H1 (cell line): ENCODE measurements at regions not wholly inside any gene's neighbourhood (a gene's known extent, or its start where the extent isn't known, plus 50 kb on each side); places are given as distances from the start of the nearest gene placed in this dataset.
A peak's percentile ranks its signal among the peaks of the same experiment; 100 is the strongest.

Source experiments
- CTCF ChIA-PET: fragments of 300-600 bp; sonication (Branson Sonifier 250); formaldehyde crosslinking; loops from one replicate; lab custom pipeline; 2021; ENCODE audit not compliant: partially characterized antibody; lab: Charles Lee
- POLR2A ChIA-PET: fragments of 300-600 bp; sonication (Branson Sonifier 250); formaldehyde crosslinking; loops from one replicate; lab custom pipeline; 2021; ENCODE audit warnings: inconsistent platforms; ENCODE audit not compliant: partially characterized antibody; lab: Charles Lee
- DNase-seq, 2 experiments: peaks; one replicate each; pipeline versions ENCODE4 v3.0.0 to v3.0.0-alpha.2; 2010 to 2022; ENCODE audit warnings: low spot score in 2 of 2, low read depth in 1 of 2, mixed read lengths in 1 of 2
- FAIRE-seq: peaks from 2 replicates; lab custom pipeline; 2011; peaks lifted over from hg19 to GRCh38; lab: Jason Lieb, UNC
- H2AFZ ChIP-seq: 2 replicates; pipeline ENCODE4 v1.8.1; 2012; ENCODE audit warnings: low read length, inconsistent platforms
- H2AK5ac ChIP-seq: 2 replicates; pipeline ENCODE4 v1.6.1; 2013; ENCODE audit warnings: low read depth, low read length
- H2BK120ac ChIP-seq: replicated peaks from 2 replicates; pipeline ENCODE3; 2013; ENCODE audit warnings: low read depth, low read length, inconsistent platforms
- H2BK12ac ChIP-seq: 2 replicates; pipeline ENCODE4 v1.6.1; 2013; ENCODE audit warnings: low read depth, low read length
- H2BK15ac ChIP-seq: 2 replicates; pipeline ENCODE4 v1.6.1; 2013; ENCODE audit warnings: low read length
- H2BK20ac ChIP-seq: 2 replicates; pipeline ENCODE4 v1.6.1; 2013; ENCODE audit warnings: low read length
- H2BK5ac ChIP-seq: 2 replicates; pipeline ENCODE4 v1.6.1; 2013; ENCODE audit warnings: low read depth, low read length
- H3K14ac ChIP-seq: 2 replicates; pipeline ENCODE4 v1.6.1; 2013; ENCODE audit warnings: inconsistent platforms; ENCODE audit not compliant: insufficient read length
- H3K18ac ChIP-seq: 2 replicates; pipeline ENCODE4 v1.6.1; 2013; ENCODE audit warnings: low read length; ENCODE audit errors: extremely low read depth
- H3K23ac ChIP-seq: 2 replicates; pipeline ENCODE4 v1.6.1; 2013; ENCODE audit warnings: inconsistent platforms; ENCODE audit not compliant: insufficient read length
- H3K23me2 ChIP-seq: 2 replicates; pipeline ENCODE4 v1.6.1; 2013; ENCODE audit warnings: low read depth, low read length
- H3K27ac ChIP-seq: 2 replicates; pipeline ENCODE4 v1.6.1; 2011; ENCODE audit warnings: low read depth, low read length, inconsistent platforms
- H3K27me3 ChIP-seq, 4 experiments: replicated peaks in 1 of 4; 1 replicate in 1 of 4; 2 replicates in 3 of 4; pipeline versions ENCODE4 v1.6.1 to v1.8.1; 2011 to 2013; ENCODE audit warnings: low read length in 3 of 4, mild to moderate bottlenecking in 3 of 4, inconsistent platforms in 2 of 4, mixed read lengths in 2 of 4, moderate library complexity in 1 of 4; ENCODE audit not compliant: control insufficient read depth in 3 of 4, insufficient read depth in 3 of 4; ENCODE audit errors: extremely low read depth in 1 of 4
- H3K36me3 ChIP-seq, 4 experiments: 2 replicates each; pipeline versions ENCODE4 v1.6.1 to v1.8.1; 2011 to 2013; ENCODE audit warnings: mild to moderate bottlenecking in 4 of 4, low read length in 3 of 4, moderate library complexity in 2 of 4, control low read depth in 1 of 4, inconsistent platforms in 1 of 4; ENCODE audit not compliant: insufficient read depth in 4 of 4, control insufficient read depth in 2 of 4
- H3K4ac ChIP-seq: replicated peaks from 2 replicates; pipeline ENCODE3; 2013; ENCODE audit warnings: low read length, low read depth, mixed read lengths, inconsistent platforms; ENCODE audit not compliant: insufficient read length
- H3K4me1 ChIP-seq, 4 experiments: replicated peaks in 1 of 4; 1 replicate in 1 of 4; 2 replicates in 3 of 4; pipeline versions ENCODE4 v1.6.1 to v1.8.1; 2011 to 2013; ENCODE audit warnings: low read length in 3 of 4, inconsistent platforms in 2 of 4, mixed read lengths in 1 of 4; ENCODE audit not compliant: insufficient read depth in 4 of 4, control insufficient read depth in 3 of 4
- H3K4me2 ChIP-seq, 2 experiments: 2 replicates each; pipeline versions ENCODE4 v1.6.1 to v1.8.1; 2011 to 2013; ENCODE audit warnings: low read depth in 2 of 2, low read length in 2 of 2, control low read depth in 1 of 2, inconsistent platforms in 1 of 2, mild to moderate bottlenecking in 1 of 2; ENCODE audit not compliant: insufficient read depth in 1 of 2
- H3K4me3 ChIP-seq, 4 experiments: fragments of 200-600, 300-600 bp in 1 of 4; sonication (generic), shearing (Covaris generic), sonication (Bioruptor Twin) in 1 of 4; 2 replicates each; pipeline versions ENCODE4 v1.5.1 to v1.8.1; 2011 to 2016; ENCODE audit warnings: low read length in 4 of 4, low read depth in 3 of 4, control low read depth in 2 of 4, inconsistent platforms in 2 of 4, mild to moderate bottlenecking in 2 of 4, mixed read lengths in 1 of 4, moderate library complexity in 1 of 4; ENCODE audit not compliant: insufficient read depth in 2 of 4; ENCODE audit errors: extremely low read depth in 1 of 4
- H3K56ac ChIP-seq: replicated peaks from 2 replicates; pipeline ENCODE3; 2013; ENCODE audit warnings: low read depth, mild to moderate bottlenecking, mixed read lengths, low read length, inconsistent platforms; ENCODE audit not compliant: insufficient read length
- H3K79me1 ChIP-seq: 2 replicates; pipeline ENCODE4 v1.6.1; 2013; ENCODE audit warnings: low read depth, low read length, control low read depth
- H3K79me2 ChIP-seq, 2 experiments: 2 replicates each; pipeline versions ENCODE4 v1.6.1 to v1.8.1; 2012 to 2013; ENCODE audit warnings: low read length in 2 of 2, mild to moderate bottlenecking in 2 of 2, inconsistent platforms in 1 of 2; ENCODE audit not compliant: insufficient read depth in 2 of 2, control insufficient read depth in 1 of 2
- H3K9ac ChIP-seq, 4 experiments: replicated peaks in 1 of 4; 1 replicate in 1 of 4; 2 replicates in 3 of 4; pipeline versions ENCODE4 v1.6.1 to v1.8.1; 2011 to 2013; ENCODE audit warnings: low read depth in 3 of 4, low read length in 3 of 4, control low read depth in 2 of 4, mild to moderate bottlenecking in 2 of 4, moderate library complexity in 2 of 4, inconsistent platforms in 1 of 4; ENCODE audit errors: extremely low read depth in 1 of 4
- H3K9me3 ChIP-seq, 2 experiments: 2 replicates each; pipeline versions ENCODE4 v1.6.1 to v1.8.1; 2012 to 2013; ENCODE audit warnings: mild to moderate bottlenecking in 2 of 2, moderate library complexity in 2 of 2, control low read depth in 1 of 2, inconsistent platforms in 1 of 2, low read depth in 1 of 2, low read length in 1 of 2, mixed read lengths in 1 of 2; ENCODE audit not compliant: insufficient read depth in 2 of 2
- H4K20me1 ChIP-seq, 2 experiments: replicated peaks in 1 of 2; 2 replicates each; pipeline versions ENCODE3 to v1.8.1; 2011 to 2013; ENCODE audit warnings: inconsistent platforms in 2 of 2, low read length in 2 of 2, mild to moderate bottlenecking in 1 of 2; ENCODE audit not compliant: insufficient read depth in 2 of 2, control insufficient read depth in 1 of 2
- H4K5ac ChIP-seq: 2 replicates; pipeline ENCODE4 v1.6.1; 2013; ENCODE audit warnings: low read length, low read depth, mixed read lengths, inconsistent platforms; ENCODE audit not compliant: insufficient read length
- H4K8ac ChIP-seq: 2 replicates; pipeline ENCODE4 v1.8.0; 2013; ENCODE audit warnings: mild to moderate bottlenecking, moderate library complexity, low read length, inconsistent platforms; ENCODE audit not compliant: insufficient read depth; ENCODE audit errors: extremely low read depth
- H4K91ac ChIP-seq: replicated peaks from 2 replicates; pipeline ENCODE3; 2013; ENCODE audit warnings: low read length, mixed read lengths, inconsistent platforms; ENCODE audit not compliant: insufficient read length
- CBX8 ChIP-seq: fragments of 300-800, 300-1000 bp; sonication (generic); IDR thresholded peaks from 2 replicates; pipeline ENCODE4 v1.7.1; 2016; ENCODE audit warnings: low read depth, low read length, borderline replicate concordance
- RFX5 ChIP-seq: IDR thresholded peaks from 2 replicates; pipeline ENCODE4 v1.6.1; 2011; ENCODE audit warnings: low read depth, low read length, improper control_type of control experiment, borderline replicate concordance
- WGBS, 2 experiments: shearing (Covaris generic) in 1 of 2; methylation state at CpG; one replicate each; pipeline versions ENCODE4 v1.1.6 to v1.1.7; 2013 to 2015; ENCODE audit warnings: low lambda C conversion rate in 2 of 2, mixed read lengths in 2 of 2, inconsistent platforms in 1 of 2, low coverage in 1 of 2, missing lambda C conversion rate in 1 of 2; ENCODE audit not compliant: insufficient replicate concordance in 2 of 2, insufficient coverage in 1 of 2, insufficient read length in 1 of 2; ENCODE audit errors: extremely low coverage in 1 of 2, missing lambda C conversion rate in 1 of 2; 5-methylcytosine and 5-hydroxymethylcytosine counted together
- TF ChIP-seq, protein P1 (sequence below): IDR thresholded peaks from 2 replicates; pipeline ENCODE4 v1.6.1; 2011; ENCODE audit warnings: low read length, improper control_type of control experiment

DNA sequence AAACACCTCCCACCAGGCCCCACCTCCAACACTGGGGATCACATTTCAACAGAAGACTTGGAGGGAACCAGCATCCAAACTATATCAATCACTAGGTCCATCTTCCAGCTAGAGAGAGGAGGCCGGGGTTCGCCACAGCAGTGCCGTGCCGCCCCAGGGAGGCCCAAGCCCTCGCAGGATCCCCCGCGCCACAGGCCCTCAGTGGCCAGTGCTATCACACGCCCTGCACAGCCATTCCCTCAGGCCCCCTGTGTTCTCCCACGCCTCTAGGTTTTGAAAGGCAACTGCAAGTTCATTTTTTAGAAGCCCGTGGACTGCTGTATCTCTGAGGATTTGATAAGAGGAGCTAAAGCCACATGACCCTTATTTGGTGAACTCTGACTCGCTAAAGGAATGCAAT lies 136.4 kb downstream of the OAT start:
- Histone ChIP-seq H3K23me2 (no peaks in the 10 kb centered on the region), H3K79me1 (no peaks in the 10 kb centered on the region), H4K91ac (no peak overlapping the region), H2AK5ac (no peak overlapping the region), H2BK12ac (no peak overlapping the region), H3K56ac (no peak overlapping the region), H3K9me3 (peaks cover 4 to 6% of the 10 kb centered on the region in 2 experiments; a peak in 2 of 4 replicates), H3K18ac (no peak overlapping the region; the same call in 1 of the 2 replicates), H2AFZ (no peak overlapping the region), H3K36me3 (no peaks in the 10 kb centered on the region), H3K4ac (no peak overlapping the region), H4K5ac (no peak overlapping the region), H2BK20ac (no peak overlapping the region), H2BK120ac (no peak overlapping the region), H3K14ac (no peak overlapping the region), H3K4me3 (no peak overlapping the region), H2BK5ac (no peak overlapping the region), H2BK15ac (no peak overlapping the region), H4K20me1 (no peaks in the 10 kb centered on the region), H3K23ac (no peak overlapping the region), H3K9ac (no peak overlapping the region), H3K4me1 (no peaks in the 10 kb centered on the region), H3K4me2 (no peak overlapping the region), H3K27me3 (no peaks in the 10 kb centered on the region; a peak in 1 of 7 replicates), H3K27ac (no peak overlapping the region), H3K79me2 (no peaks in the 10 kb centered on the region), H4K8ac (peak overlapping the region; percentile 83)
- no peak for DNase-seq
- no peak for TF ChIP-seq RFX5
- TF ChIP-seq, protein P1, sequence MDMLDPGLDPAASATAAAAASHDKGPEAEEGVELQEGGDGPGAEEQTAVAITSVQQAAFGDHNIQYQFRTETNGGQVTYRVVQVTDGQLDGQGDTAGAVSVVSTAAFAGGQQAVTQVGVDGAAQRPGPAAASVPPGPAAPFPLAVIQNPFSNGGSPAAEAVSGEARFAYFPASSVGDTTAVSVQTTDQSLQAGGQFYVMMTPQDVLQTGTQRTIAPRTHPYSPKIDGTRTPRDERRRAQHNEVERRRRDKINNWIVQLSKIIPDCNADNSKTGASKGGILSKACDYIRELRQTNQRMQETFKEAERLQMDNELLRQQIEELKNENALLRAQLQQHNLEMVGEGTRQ = no peak
- no peak for TF ChIP-seq CBX8
- ChIA-PET CTCF (interaction anchor here (1.2 to 2.0 kb wide), 3 partner anchors 33 to 286 kb away, joined by 4 to 5 read pairs (median 4); no protein-coding TSS in a partner anchor), POLR2A (no interaction called here)
- WGBS, 2 experiments = 86% methylated on average over 11 of the region's 11 CpGs; no CpG with 5 or more reads in 1 of the 2 experiments
- no peak for FAIRE-seq
